ENCODE measurements at regions not wholly inside any gene's neighbourhood (a gene's known extent, or its start where the extent isn't known, plus 50 kb on each side); places are given as distances from the start of the nearest gene placed in this dataset.

DNA sequence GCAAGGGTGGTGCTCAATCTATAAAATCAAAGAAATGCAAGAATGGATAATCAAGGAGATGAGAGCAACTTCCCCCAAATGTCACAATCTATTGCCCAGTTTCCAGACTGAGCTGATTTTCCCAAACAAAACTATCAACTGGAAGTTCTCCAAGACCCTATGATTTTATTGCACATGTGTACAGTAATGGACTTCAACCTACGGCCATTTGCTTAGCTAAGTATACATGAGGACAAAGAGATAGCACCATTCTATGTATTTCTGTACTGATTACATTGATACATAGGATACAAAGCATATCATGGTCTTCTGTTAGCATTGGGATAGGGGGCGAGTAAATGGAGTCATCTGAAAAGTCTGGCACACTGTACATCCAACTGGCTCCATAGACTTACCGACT, 407.8 kb downstream of the GABRG1 start:
- no peaks in the 10 kb centered on the region for H3K36me3 ChIP-seq (ENCODE audit: control insufficient read depth in 2 of 2, extremely low read depth in 1 of 2, insufficient read depth in 2 of 2, low read length in 2 of 2)
- dilution Hi-C loops (cut with MboI; ENCODE audit: extremely low pct_ligation_motif_present, low sequenced_read_pairs): no loop called here
- no TSS peak for BruUV-seq (replicated peaks)

More for the DNA sequence above, 407.8 kb downstream of the GABRG1 start:
- TF ChIP-seq POLR2AphosphoS5 (IDR thresholded peaks at IDR 0.05; ENCODE audit: insufficient read depth, low read depth, low read length) (no peak), JUN (IDR thresholded peaks at IDR 0.05; ENCODE audit: borderline replicate concordance, insufficient read depth, insufficient read length, low read depth) (no peak), FOS (IDR thresholded peaks at IDR 0.05; ENCODE audit: borderline replicate concordance, insufficient read depth, low read length) (no peak), POLR2A (IDR thresholded peaks at IDR 0.05; ENCODE audit: low read depth, low read length) (no peak), CTCF (IDR thresholded peaks at IDR 0.05; ENCODE audit: extremely low read depth in 1 of 2, insufficient read depth in 1 of 2, low read depth in 1 of 2, low read length in 2 of 2) (no peak), GATA2 (IDR thresholded peaks at IDR 0.05; ENCODE audit: insufficient read depth, insufficient read length, low read depth, low read length) (no peak), EZH2 (IDR thresholded peaks at IDR 0.05; ENCODE audit: borderline replicate concordance, low read depth, low read length, severe bottlenecking) (no peak), MYC (IDR thresholded peaks at IDR 0.05; ENCODE audit: low read depth, low read length) (no peak)
- TF ChIP-seq, protein P1, sequence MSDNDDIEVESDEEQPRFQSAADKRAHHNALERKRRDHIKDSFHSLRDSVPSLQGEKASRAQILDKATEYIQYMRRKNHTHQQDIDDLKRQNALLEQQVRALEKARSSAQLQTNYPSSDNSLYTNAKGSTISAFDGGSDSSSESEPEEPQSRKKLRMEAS (IDR thresholded peaks at IDR 0.05; ENCODE audit: insufficient read depth, insufficient read length): no peak
- Histone ChIP-seq H3K4me3 (replicated peaks in 1 of 3; ENCODE audit: insufficient read depth in 1 of 3, low read depth in 1 of 3, low read length in 3 of 3) (no peak overlapping the region), H3K27ac (ENCODE audit: insufficient read depth, low read depth, low read length) (no peak overlapping the region), H3K79me2 (ENCODE audit: control insufficient read depth, insufficient read depth, low read length) (no peaks in the 10 kb centered on the region), H3K4me2 (ENCODE audit: insufficient read depth, low read length) (no peak overlapping the region), H4K20me1 (replicated peaks; ENCODE audit: control insufficient read depth, extremely low read depth, insufficient read depth, low read length) (no peaks in the 10 kb centered on the region), H2AFZ (ENCODE audit: low read depth, low read length) (no peak overlapping the region), H3K9me3 (replicated peaks; ENCODE audit: control insufficient read depth, insufficient read depth, low read length) (peaks cover 6% of the 10 kb centered on the region), H3K27me3 (ENCODE audit: control insufficient read depth in 2 of 2, insufficient read depth in 2 of 2, low read length in 2 of 2) (no peaks in the 10 kb centered on the region), H3K9me1 (replicated peaks; ENCODE audit: control insufficient read depth, extremely low read depth, insufficient read depth, low read length) (no peaks in the 10 kb centered on the region), H3K4me1 (ENCODE audit: control insufficient read depth, extremely low read depth, insufficient read depth, low read length) (no peaks in the 10 kb centered on the region), H3K9ac (replicated peaks; ENCODE audit: extremely low read depth, insufficient read depth, low read length) (no peak overlapping the region)
- FAIRE-seq (no peak), DNase-seq (ENCODE audit: low read depth, low spot score) (no peak)
- intact Hi-C loops (cut with micrococcal nuclease): no loop called here
- CTCF ChIA-PET: no interaction called here
- POLR2A ChIA-PET: no interaction called here

Measured in endothelial cell of umbilical vein (primary cell).